ENCODE measurements at regions not wholly inside any gene's neighbourhood (a gene's known extent, or its start where the extent isn't known, plus 50 kb on each side); places are given as distances from the start of the nearest gene placed in this dataset.

DNA sequence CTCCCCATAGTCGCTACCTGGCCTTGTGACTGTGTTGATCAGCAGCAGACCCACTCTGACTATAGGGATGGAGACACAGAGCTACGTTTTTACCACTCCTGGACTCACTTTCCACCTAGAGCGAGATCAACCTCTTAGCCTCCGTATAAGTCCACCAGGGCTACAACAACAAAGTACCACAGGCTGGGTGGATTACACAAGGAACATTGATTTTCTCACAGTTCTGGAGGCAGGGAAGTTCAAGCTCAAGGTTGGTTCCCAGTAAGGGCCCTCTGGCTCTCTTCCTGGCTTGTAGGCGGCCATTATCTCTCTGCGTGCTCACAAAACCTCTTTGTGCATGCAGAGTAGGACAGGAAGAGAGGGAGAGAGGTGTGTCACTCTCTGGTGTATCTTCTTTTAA, 330.4 kb upstream of the PROK2 start:
- H3K4me1 ChIP-seq = no peaks in the 10 kb centered on the region
- intact Hi-C loops (cut with DNase I; ENCODE audit: low total_unique reads) (no loop called here), in situ Hi-C loops (cut with MboI; ENCODE audit: low pct_ligation_motif_present in 1 of 4, low pct_unique_long_range_greater_than_20kb in 1 of 4, low sequenced_read_pairs in 3 of 4) (no loop called here)
- H3K27ac ChIP-seq = no peak overlapping the region
- no peak for DNase-seq
- no peak for TF ChIP-seq EP300 (IDR thresholded peaks at IDR 0.05; ENCODE audit: low read depth)
- TF ChIP-seq POLR2AphosphoS5 (IDR thresholded peaks at IDR 0.05) = no peak
- no peak for TF ChIP-seq POLR2A (IDR thresholded peaks at IDR 0.05)
- no peak for TF ChIP-seq CTCF (IDR thresholded peaks at IDR 0.05)
- H3K4me3 ChIP-seq = no peak overlapping the region
- 60 to 96% methylated on average over 1 to 6 of the region's 6 CpGs for WGBS, 2 donors (ENCODE audit: low coverage in 1 of 2)
- no peaks in the 10 kb centered on the region for H3K27me3 ChIP-seq
- H3K36me3 ChIP-seq = no peaks in the 10 kb centered on the region
- no peaks in the 10 kb centered on the region for H3K9me3 ChIP-seq

DNA sequence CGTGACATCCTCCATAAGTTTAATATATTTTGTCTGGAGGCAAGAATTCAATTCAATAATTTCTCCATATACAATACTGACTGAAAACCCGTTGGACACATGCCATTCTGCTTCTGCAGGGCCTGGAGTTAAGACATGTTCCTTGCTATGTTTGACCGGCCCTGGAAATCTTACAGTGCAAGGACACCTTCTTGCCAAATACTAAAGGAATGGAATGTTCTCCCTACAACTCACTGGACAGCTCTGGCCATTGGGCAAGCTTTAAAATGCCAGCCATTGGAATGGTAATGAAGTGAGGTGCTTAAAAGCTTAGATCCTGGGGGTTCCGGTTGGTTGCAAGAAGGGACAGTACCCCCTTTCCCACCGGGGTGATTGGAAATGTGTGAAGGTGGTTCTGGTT, 329.8 kb upstream of the PROK2 start:
- Histone ChIP-seq H3K27ac (no peak overlapping the region), H3K4me1 (no peaks in the 10 kb centered on the region), H3K4me3 (no peak overlapping the region), H3K27me3 (no peaks in the 10 kb centered on the region), H3K9me3 (no peaks in the 10 kb centered on the region), H3K36me3 (no peaks in the 10 kb centered on the region)
- WGBS, 2 donors (ENCODE audit: low coverage in 1 of 2) = 67 to 100% methylated on average over 4 to 5 of the region's 5 CpGs
- DNase-seq = no peak
- intact Hi-C loops (cut with DNase I; ENCODE audit: low total_unique reads) = no loop called here
- no peak for TF ChIP-seq CTCF (IDR thresholded peaks at IDR 0.05)
- TF ChIP-seq EP300 (IDR thresholded peaks at IDR 0.05; ENCODE audit: low read depth) = no peak
- no peak for TF ChIP-seq POLR2A (IDR thresholded peaks at IDR 0.05)
- no peak for TF ChIP-seq POLR2AphosphoS5 (IDR thresholded peaks at IDR 0.05)
- in situ Hi-C loops (cut with MboI; ENCODE audit: low pct_ligation_motif_present in 1 of 4, low pct_unique_long_range_greater_than_20kb in 1 of 4, low sequenced_read_pairs in 3 of 4) = no loop called here

GRCh38 chr3:72113964-72114363, 329.0 kb upstream of the PROK2 start:
- TF ChIP-seq POLR2A (IDR thresholded peaks at IDR 0.05) = no peak
- no peak for TF ChIP-seq POLR2AphosphoS5 (IDR thresholded peaks at IDR 0.05)
- no peak for TF ChIP-seq CTCF (IDR thresholded peaks at IDR 0.05)
- no peak for TF ChIP-seq EP300 (IDR thresholded peaks at IDR 0.05; ENCODE audit: low read depth)
- no peaks in the 10 kb centered on the region for H3K27me3 ChIP-seq
- no peaks in the 10 kb centered on the region for H3K4me1 ChIP-seq
- no peak overlapping the region for H3K4me3 ChIP-seq
- in situ Hi-C loops (cut with MboI; ENCODE audit: low pct_ligation_motif_present in 1 of 4, low pct_unique_long_range_greater_than_20kb in 1 of 4, low sequenced_read_pairs in 3 of 4) (no loop called here), intact Hi-C loops (cut with DNase I; ENCODE audit: low total_unique reads) (no loop called here)
- H3K27ac ChIP-seq = no peak overlapping the region
- no peak for DNase-seq
- H3K36me3 ChIP-seq = no peaks in the 10 kb centered on the region
- H3K9me3 ChIP-seq = no peaks in the 10 kb centered on the region
- 96 to 100% methylated on average over 3 of the region's 3 CpGs for WGBS, 2 donors (ENCODE audit: low coverage in 1 of 2)

DNA sequence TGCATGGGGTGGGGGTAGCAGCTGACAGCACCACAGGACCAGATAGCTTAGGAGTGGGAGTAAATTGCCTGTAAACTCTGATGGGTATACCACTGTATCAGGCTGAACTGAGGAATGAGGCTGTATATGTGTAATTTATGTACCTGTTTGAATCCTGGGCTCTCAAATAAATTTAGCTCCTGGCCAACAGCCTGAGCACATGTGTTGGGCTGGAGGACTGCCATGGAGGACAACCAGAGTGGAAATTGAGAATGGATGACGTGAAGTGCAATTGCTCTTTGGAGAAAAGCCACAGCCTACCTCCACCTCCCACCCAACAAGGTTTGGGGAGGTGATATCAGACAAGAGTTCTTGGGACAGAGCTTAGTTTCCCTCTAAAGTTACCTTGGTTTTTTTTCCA, 328.6 kb upstream of the PROK2 start:
- no peak overlapping the region for H3K27ac ChIP-seq
- intact Hi-C loops (cut with DNase I; ENCODE audit: low total_unique reads) (no loop called here), in situ Hi-C loops (cut with MboI; ENCODE audit: low pct_ligation_motif_present in 1 of 4, low pct_unique_long_range_greater_than_20kb in 1 of 4, low sequenced_read_pairs in 3 of 4) (no loop called here)
- TF ChIP-seq POLR2AphosphoS5 (IDR thresholded peaks at IDR 0.05) (peak in 1 of 3 donors; percentile 6), POLR2A (IDR thresholded peaks at IDR 0.05) (no peak)
- no peaks in the 10 kb centered on the region for H3K27me3 ChIP-seq
- no peak for DNase-seq
- H3K4me1 ChIP-seq = no peaks in the 10 kb centered on the region
- H3K36me3 ChIP-seq = no peaks in the 10 kb centered on the region
- 78% methylated on average over 1 of the region's 1 CpG; no CpG with 5 or more reads in 1 of the 2 donors for WGBS, 2 donors (ENCODE audit: low coverage in 1 of 2)
- H3K9me3 ChIP-seq = no peaks in the 10 kb centered on the region
- H3K4me3 ChIP-seq = no peak overlapping the region

- H3K9me3 ChIP-seq = no peaks in the 10 kb centered on the region
- intact Hi-C loops (cut with DNase I; ENCODE audit: low total_unique reads) (no loop called here), in situ Hi-C loops (cut with MboI; ENCODE audit: low pct_ligation_motif_present in 1 of 4, low pct_unique_long_range_greater_than_20kb in 1 of 4, low sequenced_read_pairs in 3 of 4) (no loop called here)
- no peak overlapping the region for H3K4me3 ChIP-seq
- TF ChIP-seq POLR2AphosphoS5 (IDR thresholded peaks at IDR 0.05) (no peak), POLR2A (IDR thresholded peaks at IDR 0.05) (no peak), EP300 (IDR thresholded peaks at IDR 0.05; ENCODE audit: low read depth) (no peak), CTCF (IDR thresholded peaks at IDR 0.05) (no peak)
- no peak for DNase-seq
- H3K27me3 ChIP-seq = no peaks in the 10 kb centered on the region
- 86 to 89% methylated on average over 3 of the region's 3 CpGs for WGBS, 2 donors (ENCODE audit: low coverage in 1 of 2)
- no peaks in the 10 kb centered on the region for H3K4me1 ChIP-seq
- no peak overlapping the region for H3K27ac ChIP-seq
- no peaks in the 10 kb centered on the region for H3K36me3 ChIP-seq
Observed at GRCh38 chr3:72112435-72112834, 327.5 kb upstream of the PROK2 start.

Measured in transverse colon (tissue), 4 donors.